OCI-LY1 (cell line): ENCODE measurements at regions not wholly inside any gene's neighbourhood (a gene's known extent, or its start where the extent isn't known, plus 50 kb on each side); places are given as distances from the start of the nearest gene placed in this dataset.

Experiments
- H2AFZ ChIP-seq: fragments of 200-600 bp; sonication (generic), shearing (Covaris generic); 2 replicates; pipeline ENCODE4 v1.6.0; 2014; ENCODE audit warnings: antibody characterized with exemption, mild to moderate bottlenecking, low read length
- H3F3A ChIP-seq: fragments of 200-600 bp; sonication (generic), shearing (Covaris generic); 2 replicates; pipeline ENCODE4 v1.6.0; 2014; ENCODE audit warnings: mild to moderate bottlenecking, antibody characterized with exemption, low read length, moderate library complexity; ENCODE audit not compliant: insufficient read depth
- H3K27ac ChIP-seq: fragments of 200-600 bp; sonication (generic); 2 replicates; pipeline ENCODE4 v1.5.1; 2014; ENCODE audit warnings: low read length, mixed run types, mild to moderate bottlenecking, low read depth; ENCODE audit not compliant: poor library complexity, severe bottlenecking
- H3K27me3 ChIP-seq: fragments of 200-600 bp; sonication (generic); 2 replicates; pipeline ENCODE4 v1.6.0; 2014; ENCODE audit warnings: antibody characterized with exemption, mild to moderate bottlenecking, low read length, moderate library complexity; ENCODE audit not compliant: insufficient read depth
- H3K36me3 ChIP-seq: fragments of 200-600 bp; sonication (generic); 2 replicates; pipeline ENCODE4 v1.6.1; 2014; ENCODE audit warnings: mild to moderate bottlenecking, antibody characterized with exemption, low read length, moderate library complexity, mixed read lengths; ENCODE audit not compliant: insufficient read depth
- H3K4me1 ChIP-seq: fragments of 200-600 bp; sonication (generic); 2 replicates; pipeline ENCODE4 v1.5.1; 2014; ENCODE audit warnings: mild to moderate bottlenecking, low read length, moderate library complexity; ENCODE audit not compliant: insufficient read depth, severe bottlenecking
- H3K4me2 ChIP-seq: fragments of 200-600 bp; sonication (generic), shearing (Covaris generic); 2 replicates; pipeline ENCODE4 v1.6.1; 2014; ENCODE audit warnings: low read length
- H3K4me3 ChIP-seq: fragments of 200-600 bp; sonication (generic); 2 replicates; pipeline ENCODE4 v1.5.1; 2014; ENCODE audit warnings: low read length, low read depth, mild to moderate bottlenecking, mixed read lengths; ENCODE audit not compliant: poor library complexity, severe bottlenecking
- H3K79me2 ChIP-seq: fragments of 200-600 bp; shearing (Covaris generic); 2 replicates; pipeline ENCODE4 v1.6.1; 2016; ENCODE audit warnings: mixed run types, low read length, mixed read lengths; ENCODE audit not compliant: insufficient read depth
- H3K9ac ChIP-seq: fragments of 200-600 bp; sonication (generic), shearing (Covaris generic); 2 replicates; pipeline ENCODE4 v1.6.1; 2014; ENCODE audit warnings: mild to moderate bottlenecking, low read length, mixed read lengths
- H3K9me2 ChIP-seq: fragments of 200-600 bp; sonication (generic), shearing (Covaris generic); 2 replicates; pipeline ENCODE4 v1.6.1; 2014; ENCODE audit warnings: low read depth, mild to moderate bottlenecking, low read length, mixed read lengths
- H3K9me3 ChIP-seq: fragments of 200-600 bp; shearing (Covaris generic); 2 replicates; pipeline ENCODE4 v1.6.1; 2014; ENCODE audit warnings: low read length, mixed read lengths
- H4K20me1 ChIP-seq: fragments of 200-600 bp; sonication (generic), shearing (Covaris generic); 2 replicates; pipeline ENCODE4 v1.6.0; 2016; ENCODE audit warnings: mild to moderate bottlenecking, low read length; ENCODE audit not compliant: insufficient read depth
- CTCF ChIP-seq: fragments of 200-600 bp; sonication (generic), shearing (Covaris generic); IDR thresholded peaks from 2 replicates; pipeline ENCODE4 v1.5.1; 2017; ENCODE audit warnings: mild to moderate bottlenecking, antibody characterized with exemption, low read length, moderate library complexity, mixed read lengths
- EZH2 ChIP-seq: fragments of 200-600 bp; sonication (generic), shearing (Covaris generic); IDR thresholded peaks from 2 replicates; pipeline ENCODE4 v1.8.0; 2017; ENCODE audit warnings: borderline replicate concordance, mixed run types, mild to moderate bottlenecking, antibody characterized with exemption, low read length, moderate library complexity, mixed read lengths

- Histone ChIP-seq H3K36me3 (no peaks in the 10 kb centered on the region), H3K9me3 (no peaks in the 10 kb centered on the region), H3K79me2 (no peaks in the 10 kb centered on the region), H3K9ac (no peak overlapping the region), H4K20me1 (no peaks in the 10 kb centered on the region), H3K4me2 (no peak overlapping the region), H3F3A (no peaks in the 10 kb centered on the region), H3K4me3 (no peak overlapping the region), H2AFZ (no peak overlapping the region), H3K4me1 (no peaks in the 10 kb centered on the region), H3K9me2 (no peaks in the 10 kb centered on the region), H3K27me3 (no peaks in the 10 kb centered on the region), H3K27ac (no peak overlapping the region)
- no peak for TF ChIP-seq EZH2
- no peak for TF ChIP-seq CTCF
Observed at GRCh38 chr3:81024560-81024959, 736.9 kb downstream of the GBE1 start.

DNA sequence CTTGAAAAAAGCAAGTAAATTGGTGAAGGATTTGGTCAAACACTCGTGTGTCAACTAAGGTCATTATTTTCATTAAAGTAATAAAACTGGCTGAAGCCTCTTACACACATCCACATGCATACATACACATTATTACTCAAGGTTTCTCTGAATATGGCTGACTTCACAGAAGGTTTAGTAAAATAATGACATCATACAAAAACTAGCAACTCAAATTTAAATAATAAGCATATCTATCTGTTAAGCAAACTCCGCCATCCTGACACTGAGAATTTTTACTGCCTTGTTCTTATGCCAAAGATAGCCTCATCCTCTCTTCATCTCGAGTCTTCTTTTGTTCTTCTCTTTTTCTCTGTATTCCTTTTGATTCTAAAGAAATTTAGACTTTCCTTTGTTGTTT, 739.1 kb downstream of the GBE1 start:
- Histone ChIP-seq H4K20me1 (no peaks in the 10 kb centered on the region), H3K4me3 (no peak overlapping the region)
- TF ChIP-seq CTCF (no peak), EZH2 (no peak)

GRCh38 chr3:81013360-81013759, 748.1 kb downstream of the GBE1 start:
- Histone ChIP-seq H3K79me2 (no peaks in the 10 kb centered on the region), H3K9me2 (no peaks in the 10 kb centered on the region), H3K4me2 (no peak overlapping the region), H4K20me1 (no peaks in the 10 kb centered on the region), H3K27ac (no peak overlapping the region), H3K9me3 (no peaks in the 10 kb centered on the region), H3K27me3 (no peaks in the 10 kb centered on the region), H3F3A (no peaks in the 10 kb centered on the region), H3K4me1 (no peaks in the 10 kb centered on the region), H3K4me3 (no peak overlapping the region), H2AFZ (no peak overlapping the region), H3K9ac (no peak overlapping the region), H3K36me3 (no peaks in the 10 kb centered on the region)
- no peak for TF ChIP-seq CTCF
- no peak for TF ChIP-seq EZH2

More for the DNA sequence above, 739.1 kb downstream of the GBE1 start:
- no peaks in the 10 kb centered on the region for H3K27me3 ChIP-seq
- H3K36me3 ChIP-seq, result no peaks in the 10 kb centered on the region
- H3K4me1 ChIP-seq, result no peaks in the 10 kb centered on the region
- no peaks in the 10 kb centered on the region for H3F3A ChIP-seq
- no peaks in the 10 kb centered on the region for H3K79me2 ChIP-seq
- H3K27ac ChIP-seq, result no peak overlapping the region
- H3K4me2 ChIP-seq, result no peak overlapping the region
- no peaks in the 10 kb centered on the region for H3K9me2 ChIP-seq
- H3K9ac ChIP-seq, result no peak overlapping the region
- no peaks in the 10 kb centered on the region for H3K9me3 ChIP-seq
- no peak overlapping the region for H2AFZ ChIP-seq
